ENCODE measurements at regions not wholly inside any gene's neighbourhood (a gene's known extent, or its start where the extent isn't known, plus 50 kb on each side); places are given as distances from the start of the nearest gene placed in this dataset.

GRCh38 chr5:35374584-35374983 is 144.3 kb upstream of the PRLR start:
- no peak for DNase-seq
- in situ Hi-C loops (cut with HindIII; ENCODE audit: low pct_ligation_motif_present, low pct_unique_long_range_greater_than_20kb, low sequenced_read_pairs) = no loop called here

DNA sequence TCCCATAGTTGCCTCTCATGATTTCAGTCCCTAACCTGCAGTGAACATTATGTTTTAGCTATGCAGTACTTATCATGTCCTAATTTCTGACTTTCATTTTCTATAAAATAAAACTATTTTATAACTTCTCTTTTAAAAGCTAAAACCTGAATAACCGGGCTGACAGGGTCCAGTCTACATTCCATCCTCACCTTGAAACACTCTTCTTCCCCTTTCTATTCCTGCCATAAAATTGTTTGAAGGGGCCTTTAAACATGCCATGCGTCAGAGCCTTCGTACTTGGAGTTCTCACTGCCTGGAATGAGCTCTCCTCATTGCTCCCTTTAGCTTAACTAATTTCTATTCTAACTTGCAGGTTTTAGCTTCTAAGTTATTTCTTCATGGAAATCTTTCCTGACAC is 143.0 kb upstream of the PRLR start:
- in situ Hi-C loops (cut with HindIII; ENCODE audit: low pct_ligation_motif_present, low pct_unique_long_range_greater_than_20kb, low sequenced_read_pairs) = no loop called here

GRCh38 chr5:35372482-35372881 is 142.2 kb upstream of the PRLR start:
- in situ Hi-C loops (cut with HindIII; ENCODE audit: low pct_ligation_motif_present, low pct_unique_long_range_greater_than_20kb, low sequenced_read_pairs) = no loop called here
- no peak for DNase-seq

More for the DNA sequence above, 143.0 kb upstream of the PRLR start:
- no peak for DNase-seq

DNA sequence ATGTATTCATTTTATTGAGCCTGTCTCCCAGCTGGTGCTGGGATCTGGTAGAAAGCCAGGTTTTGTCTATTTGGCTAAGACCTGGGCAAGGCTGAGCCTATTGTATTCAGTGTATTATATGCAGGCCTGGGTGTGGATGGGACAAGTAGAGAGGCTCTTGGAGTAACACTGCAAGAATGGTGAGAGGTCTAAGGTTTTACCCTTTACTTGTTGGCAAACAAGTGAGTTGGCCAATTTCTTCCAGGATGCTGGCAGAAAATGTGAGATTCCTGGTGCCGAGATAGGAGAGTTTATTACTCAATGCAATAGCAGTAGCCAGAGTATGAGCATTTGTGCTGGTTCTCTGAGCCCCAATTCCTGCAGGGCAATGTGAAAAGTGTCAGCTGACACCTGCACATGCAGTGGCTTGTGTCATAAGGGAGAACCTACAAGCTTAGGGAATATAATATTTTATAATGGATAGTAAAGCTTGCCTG is 141.7 kb upstream of the PRLR start:
- DNase-seq = no peak
- in situ Hi-C loops (cut with HindIII; ENCODE audit: low pct_ligation_motif_present, low pct_unique_long_range_greater_than_20kb, low sequenced_read_pairs) = no loop called here

DNA sequence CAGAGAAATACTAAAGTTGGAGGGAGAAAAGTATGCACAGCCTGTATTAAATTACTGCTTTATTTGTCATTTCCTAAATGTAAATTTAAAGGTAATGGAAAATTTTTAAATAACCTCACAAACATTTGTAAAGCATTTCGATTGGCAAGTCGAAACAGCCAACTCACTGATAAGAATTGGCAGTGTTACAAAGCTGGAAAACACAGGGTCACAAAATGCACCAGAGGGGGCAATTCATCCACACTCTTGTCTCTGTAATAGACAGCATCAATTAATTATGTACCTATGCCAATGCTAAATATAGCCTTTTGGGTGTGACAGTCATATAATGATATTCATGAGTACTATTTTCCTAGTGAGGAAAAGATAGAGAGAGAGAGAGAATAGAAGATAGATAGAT is 140.6 kb upstream of the PRLR start:
- in situ Hi-C loops (cut with HindIII; ENCODE audit: low pct_ligation_motif_present, low pct_unique_long_range_greater_than_20kb, low sequenced_read_pairs) = no loop called here
- DNase-seq = no peak

DNA sequence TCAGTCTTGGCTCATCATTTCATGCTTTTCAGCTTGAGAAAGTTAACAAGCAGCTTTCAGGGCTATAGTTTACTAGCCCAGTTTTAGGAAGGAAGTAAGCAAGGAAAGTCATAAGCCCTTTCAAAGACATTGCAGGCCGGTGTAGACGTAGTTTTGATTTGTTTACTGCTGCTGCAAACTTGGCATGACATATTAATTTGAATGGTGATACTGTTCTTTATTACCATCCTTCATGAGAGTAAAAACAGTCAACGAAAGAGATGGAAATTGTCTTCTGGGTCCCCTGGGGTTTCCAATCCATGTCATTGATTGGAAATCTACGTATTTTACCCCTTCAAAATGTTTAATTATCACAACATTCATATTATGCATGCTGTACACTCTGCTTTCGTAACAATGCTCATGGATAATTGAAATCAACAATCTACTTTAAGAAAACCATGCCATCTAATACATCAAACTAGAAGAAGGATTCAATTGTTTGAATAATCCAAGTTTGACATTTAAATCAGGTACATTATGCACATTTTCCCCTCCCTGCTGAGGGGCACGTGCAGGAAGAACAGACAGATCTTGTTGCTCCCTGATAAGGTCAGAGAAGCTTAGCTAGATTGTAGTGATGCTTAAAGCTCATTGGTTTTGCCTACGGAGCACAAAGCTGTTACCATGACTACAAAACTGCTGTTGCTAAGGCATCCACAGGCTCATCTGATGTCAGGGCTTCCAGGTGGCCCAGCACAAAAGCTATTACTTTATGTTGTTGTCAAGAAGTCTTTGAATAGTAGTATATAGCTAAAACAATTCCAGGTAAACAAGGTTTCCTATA is 139.9 kb upstream of the PRLR start:
- in situ Hi-C loops (cut with HindIII; ENCODE audit: low pct_ligation_motif_present, low pct_unique_long_range_greater_than_20kb, low sequenced_read_pairs) = no loop called here
- no peak for DNase-seq

- in situ Hi-C loops (cut with HindIII; ENCODE audit: low pct_ligation_motif_present, low pct_unique_long_range_greater_than_20kb, low sequenced_read_pairs) = no loop called here
Observed at GRCh38 chr5:35367526-35367925, 137.2 kb upstream of the PRLR start.

GRCh38 chr5:35365758-35366157 is 135.5 kb upstream of the PRLR start:
- in situ Hi-C loops (cut with HindIII; ENCODE audit: low pct_ligation_motif_present, low pct_unique_long_range_greater_than_20kb, low sequenced_read_pairs) = no loop called here
- DNase-seq = no peak

More at GRCh38 chr5:35367526-35367925, 137.2 kb upstream of the PRLR start:
- DNase-seq = no peak

DNA sequence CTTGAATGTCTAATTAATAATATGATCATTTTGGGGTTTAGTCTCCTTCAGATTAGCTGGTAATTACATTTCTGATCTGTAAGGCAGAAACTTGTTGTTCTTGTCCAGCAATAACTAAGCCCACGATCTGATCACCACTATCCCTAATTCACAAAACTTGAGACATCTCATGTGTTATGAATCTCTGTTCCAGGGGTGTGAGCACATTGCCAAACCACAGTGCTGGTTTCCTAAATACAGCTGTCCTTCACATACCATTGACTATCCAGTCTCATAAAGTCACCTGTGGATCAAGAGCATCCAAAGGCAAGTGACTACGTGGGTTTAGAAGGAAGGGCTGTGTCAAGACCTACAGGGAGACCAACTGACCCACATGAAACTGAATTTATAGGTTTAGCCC is 134.1 kb upstream of the PRLR start:
- no peak for DNase-seq
- in situ Hi-C loops (cut with HindIII; ENCODE audit: low pct_ligation_motif_present, low pct_unique_long_range_greater_than_20kb, low sequenced_read_pairs) = no loop called here

DNA sequence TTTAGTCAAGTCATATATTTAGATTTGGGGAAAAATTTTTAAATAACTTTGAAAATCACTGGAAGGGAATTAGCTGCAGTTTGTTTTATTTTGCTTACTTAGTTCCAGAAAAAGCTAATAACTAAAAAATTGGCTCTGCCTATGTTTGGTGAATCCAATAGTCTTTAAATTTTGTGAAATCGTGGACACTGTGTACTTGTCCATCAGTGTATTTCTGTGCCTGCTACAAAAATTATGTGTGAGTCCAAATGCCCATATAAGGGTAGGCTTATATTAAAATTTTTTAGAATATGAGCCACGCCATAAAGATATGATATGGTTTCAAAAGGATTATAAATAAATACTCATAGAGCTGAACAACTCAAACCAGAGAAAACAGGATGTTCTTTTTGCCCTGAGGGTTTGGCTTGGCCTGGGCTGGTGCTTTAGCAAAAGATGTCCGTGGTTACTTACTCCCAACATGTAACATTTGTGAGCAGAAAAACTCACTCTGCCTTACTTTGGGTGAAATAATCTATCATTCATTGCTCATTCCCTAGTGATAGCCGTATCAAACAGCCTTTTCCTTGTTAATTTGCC is 133.2 kb upstream of the PRLR start:
- in situ Hi-C loops (cut with HindIII; ENCODE audit: low pct_ligation_motif_present, low pct_unique_long_range_greater_than_20kb, low sequenced_read_pairs) = no loop called here
- DNase-seq = no peak

GRCh38 chr5:35362772-35363171 is 132.5 kb upstream of the PRLR start:
- in situ Hi-C loops (cut with HindIII; ENCODE audit: low pct_ligation_motif_present, low pct_unique_long_range_greater_than_20kb, low sequenced_read_pairs) = no loop called here
- DNase-seq = no peak

DNA sequence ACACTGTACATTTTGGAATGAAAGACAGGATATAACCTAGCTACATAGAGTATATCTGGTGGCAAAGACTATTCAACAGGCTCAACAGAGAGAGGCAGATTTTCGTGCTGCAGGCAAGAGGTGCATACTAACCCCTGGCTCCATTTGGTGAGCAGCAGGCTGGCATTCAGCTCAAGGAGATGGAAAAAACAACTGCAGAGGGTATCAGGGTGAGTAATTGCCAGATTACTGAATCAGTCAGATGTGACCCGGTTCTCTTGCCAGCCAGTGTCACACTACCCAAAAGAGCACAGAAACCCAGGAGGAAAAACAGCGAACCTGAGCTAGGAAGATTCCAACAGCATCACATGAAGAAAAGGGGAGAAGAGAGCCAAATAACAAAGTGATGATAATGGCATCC is 130.4 kb upstream of the PRLR start:
- DNase-seq = no peak
- in situ Hi-C loops (cut with HindIII; ENCODE audit: low pct_ligation_motif_present, low pct_unique_long_range_greater_than_20kb, low sequenced_read_pairs) = no loop called here

GRCh38 chr5:35359859-35360258 is 129.6 kb upstream of the PRLR start:
- DNase-seq = no peak
- in situ Hi-C loops (cut with HindIII; ENCODE audit: low pct_ligation_motif_present, low pct_unique_long_range_greater_than_20kb, low sequenced_read_pairs) = no loop called here

DNA sequence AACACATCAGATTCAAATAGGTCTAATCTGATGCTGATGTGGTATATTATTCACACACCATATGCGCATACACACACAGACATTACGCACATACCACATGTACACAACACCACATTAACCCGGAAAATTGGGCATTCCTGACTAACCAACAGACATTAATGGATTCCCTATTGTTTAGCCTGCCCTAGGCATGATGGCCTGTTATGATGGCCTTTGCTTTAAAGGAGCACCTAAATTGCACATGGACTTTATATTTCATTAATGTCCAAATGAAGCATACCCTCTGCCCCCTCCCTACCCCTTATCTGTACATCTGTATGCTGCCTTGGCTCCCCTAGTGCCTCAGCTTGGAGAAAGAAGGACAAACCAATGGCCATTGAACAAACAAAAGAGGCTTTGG is 127.7 kb upstream of the PRLR start:
- DNase-seq = no peak
- in situ Hi-C loops (cut with HindIII; ENCODE audit: low pct_ligation_motif_present, low pct_unique_long_range_greater_than_20kb, low sequenced_read_pairs) = no loop called here

DNA sequence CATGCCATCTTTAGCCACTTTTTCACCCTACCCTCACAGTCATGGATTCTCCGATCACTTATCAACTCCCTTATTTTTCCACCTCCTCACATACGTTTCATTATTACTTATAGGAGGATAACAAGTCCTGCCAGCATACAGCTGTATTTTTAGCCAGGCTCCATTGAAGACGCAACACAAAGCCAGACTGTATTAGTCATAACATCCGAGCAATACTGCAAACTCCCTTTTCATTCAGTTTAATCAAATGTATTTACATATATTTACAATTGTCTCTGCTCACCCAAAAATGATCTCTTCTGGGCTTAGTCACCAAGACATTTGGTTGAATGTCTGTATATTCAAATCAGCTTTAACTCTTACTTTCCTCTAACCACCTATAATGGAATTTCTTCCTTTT is 126.4 kb upstream of the PRLR start:
- in situ Hi-C loops (cut with HindIII; ENCODE audit: low pct_ligation_motif_present, low pct_unique_long_range_greater_than_20kb, low sequenced_read_pairs) = no loop called here
- no peak for DNase-seq

DNA sequence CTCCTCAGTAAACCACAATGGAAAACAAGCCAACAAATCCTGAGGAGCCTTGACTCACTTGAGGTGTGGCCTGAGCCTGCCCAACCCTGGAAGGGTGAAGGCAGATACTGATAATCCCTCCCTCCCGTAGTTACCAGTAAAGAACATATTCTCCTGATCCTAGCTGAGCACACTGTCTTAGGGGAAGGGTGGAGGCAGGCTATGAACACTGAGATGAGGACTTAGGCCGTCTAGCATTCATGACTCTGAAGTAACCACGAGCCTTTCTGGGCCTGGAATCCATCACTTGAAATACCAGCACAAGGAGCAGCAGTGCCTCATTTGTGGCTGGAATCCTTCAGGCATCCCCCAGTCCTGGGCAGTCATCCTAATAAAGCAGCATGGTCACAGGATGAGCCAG is 124.5 kb upstream of the PRLR start:
- no peak for DNase-seq
- in situ Hi-C loops (cut with HindIII; ENCODE audit: low pct_ligation_motif_present, low pct_unique_long_range_greater_than_20kb, low sequenced_read_pairs) = no loop called here

- in situ Hi-C loops (cut with HindIII; ENCODE audit: low pct_ligation_motif_present, low pct_unique_long_range_greater_than_20kb, low sequenced_read_pairs) = no loop called here
- DNase-seq = no peak
Observed at GRCh38 chr5:35345222-35345621, 114.9 kb upstream of the PRLR start.

DNA sequence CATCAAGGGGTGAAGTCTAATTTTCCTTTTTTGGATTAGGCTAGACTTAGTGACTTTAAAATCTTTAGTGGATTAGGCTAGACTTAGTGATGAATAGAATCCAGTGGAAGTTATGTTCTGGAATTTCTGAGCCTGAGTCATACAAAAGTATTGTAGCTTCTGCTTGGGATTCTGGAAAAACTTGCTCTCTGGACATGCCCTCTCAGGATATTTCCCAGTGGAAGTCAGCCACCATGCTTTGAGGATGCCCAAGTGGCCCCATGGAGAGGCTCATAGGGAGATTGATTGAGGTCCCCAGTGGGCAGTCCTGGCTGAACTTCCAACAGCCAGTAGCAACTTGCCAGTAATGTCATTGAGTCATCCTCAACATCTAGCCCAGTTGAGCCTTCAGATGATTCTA is 112.4 kb upstream of the PRLR start:
- in situ Hi-C loops (cut with HindIII; ENCODE audit: low pct_ligation_motif_present, low pct_unique_long_range_greater_than_20kb, low sequenced_read_pairs) = no loop called here

DNA sequence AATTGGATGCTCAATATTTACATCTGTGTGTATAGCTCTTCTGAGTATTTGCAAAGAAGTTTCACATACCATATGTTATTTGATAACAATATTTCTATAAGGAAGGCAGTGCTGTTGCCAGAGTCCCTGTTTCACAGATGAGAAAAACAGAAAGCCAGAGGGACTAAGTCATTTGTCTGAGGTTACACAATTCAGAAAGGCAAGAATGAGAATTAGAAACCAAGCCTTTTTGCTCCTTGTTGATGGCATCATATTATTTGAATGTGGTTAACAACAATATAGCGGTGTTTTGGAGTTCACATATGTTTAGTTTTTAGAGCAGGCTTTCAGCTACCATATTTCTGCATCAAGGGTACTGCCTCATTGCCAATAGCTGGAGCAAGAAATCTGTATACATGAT is 110.9 kb upstream of the PRLR start:
- no peak for DNase-seq
- in situ Hi-C loops (cut with HindIII; ENCODE audit: low pct_ligation_motif_present, low pct_unique_long_range_greater_than_20kb, low sequenced_read_pairs) = no loop called here

More for the DNA sequence above, 112.4 kb upstream of the PRLR start:
- no peak for DNase-seq

DNA sequence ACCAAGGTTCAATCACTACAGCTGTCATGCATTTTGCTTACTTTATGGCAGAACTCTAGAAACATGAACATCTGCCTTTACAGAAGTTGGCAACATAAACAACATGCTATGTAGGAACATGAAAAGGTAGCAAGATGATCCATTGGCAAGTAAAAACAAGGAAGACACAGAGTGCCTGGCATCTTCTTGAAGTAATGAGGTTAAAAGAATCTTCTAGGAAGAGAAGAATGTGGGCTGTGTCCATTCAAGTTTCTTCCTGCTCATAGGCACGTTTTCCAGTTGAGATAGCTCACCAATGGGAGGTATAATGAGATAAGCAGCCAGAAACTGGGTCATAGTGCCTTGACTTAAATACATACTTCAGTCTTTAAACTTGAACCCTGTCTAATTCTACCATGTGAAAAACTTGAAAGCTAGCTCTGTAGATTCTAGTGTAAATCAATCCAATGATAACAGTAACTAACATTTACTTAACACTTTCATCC is 109.4 kb upstream of the PRLR start:
- in situ Hi-C loops (cut with HindIII; ENCODE audit: low pct_ligation_motif_present, low pct_unique_long_range_greater_than_20kb, low sequenced_read_pairs) = no loop called here
- DNase-seq = no peak

All from ACHN (cell line).